TTC549 (cell line): ENCODE measurements at regions not wholly inside any gene's neighbourhood (a gene's known extent, or its start where the extent isn't known, plus 50 kb on each side); places are given as distances from the start of the nearest gene placed in this dataset.

ENCODE experiments used
- FAIRE-seq: peaks from 2 replicates; lab custom pipeline; 2012; peaks lifted over from hg19 to GRCh38; lab: Jason Lieb, UNC

- no peak for FAIRE-seq
These were observed 100.4 kb upstream of the SEMA3A start for GRCh38 chr7:84294847-84295455.

- FAIRE-seq, result no peak
These were observed 99.8 kb upstream of the SEMA3A start for GRCh38 chr7:84294391-84294790.

- FAIRE-seq, result no peak
These were observed 97.2 kb upstream of the SEMA3A start for GRCh38 chr7:84291756-84292155.

GRCh38 chr7:84283798-84284197 is 89.2 kb upstream of the SEMA3A start:
- FAIRE-seq, result no peak

GRCh38 chr7:84281518-84281917 is 86.9 kb upstream of the SEMA3A start:
- no peak for FAIRE-seq

- no peak for FAIRE-seq
These were observed 83.1 kb upstream of the SEMA3A start for GRCh38 chr7:84277628-84278224.

- FAIRE-seq, result no peak
These were observed 79.5 kb upstream of the SEMA3A start for GRCh38 chr7:84274029-84274638.

GRCh38 chr7:84271543-84271942 is 77.0 kb upstream of the SEMA3A start:
- no peak for FAIRE-seq

GRCh38 chr7:84264396-84264795 is 69.8 kb upstream of the SEMA3A start:
- FAIRE-seq, result no peak

GRCh38 chr7:84263106-84263505 is 68.5 kb upstream of the SEMA3A start:
- FAIRE-seq, result no peak

- FAIRE-seq, result no peak
These were observed 66.9 kb upstream of the SEMA3A start for GRCh38 chr7:84261509-84261908.

GRCh38 chr7:84258628-84259027 is 64.0 kb upstream of the SEMA3A start:
- no peak for FAIRE-seq

- no peak for FAIRE-seq
These were observed 62.0 kb upstream of the SEMA3A start for GRCh38 chr7:84256571-84256971.

GRCh38 chr7:84251277-84251781 is 56.7 kb upstream of the SEMA3A start:
- FAIRE-seq, result no peak

GRCh38 chr7:84250452-84250851 is 55.9 kb upstream of the SEMA3A start:
- no peak for FAIRE-seq

- FAIRE-seq, result no peak
These were observed 55.1 kb upstream of the SEMA3A start for GRCh38 chr7:84249656-84250055.

GRCh38 chr7:84248843-84249242 is 54.3 kb upstream of the SEMA3A start:
- FAIRE-seq, result no peak

GRCh38 chr7:84248267-84248666 is 53.7 kb upstream of the SEMA3A start:
- FAIRE-seq, result no peak

- FAIRE-seq, result no peak
These were observed 53.0 kb upstream of the SEMA3A start for GRCh38 chr7:84247591-84247990.

GRCh38 chr7:84245835-84246234 is 51.2 kb upstream of the SEMA3A start:
- FAIRE-seq, result no peak
